OCI-LY3 (cell line): ENCODE measurements at regions not wholly inside any gene's neighbourhood (a gene's known extent, or its start where the extent isn't known, plus 50 kb on each side); places are given as distances from the start of the nearest gene placed in this dataset.

ENCODE experiments used
- H2AFZ ChIP-seq: fragments of 200-600, 300-600 bp; shearing (Covaris generic); 2 replicates; pipeline ENCODE4 v1.6.0; 2014; ENCODE audit warnings: antibody characterized with exemption, low read depth, low read length
- H3K27ac ChIP-seq: fragments of 200-600, 300-600 bp; sonication (generic); 2 replicates; pipeline ENCODE4 v1.5.1; 2014; ENCODE audit warnings: mild to moderate bottlenecking, low read length, moderate library complexity, mixed read lengths
- H3K27me3 ChIP-seq: fragments of 200-600, 300-600 bp; sonication (generic); 2 replicates; pipeline ENCODE4 v1.6.1; 2014; ENCODE audit warnings: low read depth, low read length, mixed read lengths
- H3K36me3 ChIP-seq: fragments of 200-600, 300-600 bp; sonication (generic); replicated peaks from 2 replicates; pipeline ENCODE3; 2014; ENCODE audit warnings: low read depth, low read length, mixed read lengths
- H3K4me1 ChIP-seq: fragments of 300-600, 200-600 bp; sonication (generic); 2 replicates; pipeline ENCODE4 v1.6.1; 2014; ENCODE audit warnings: low read length, mixed read lengths
- H3K4me2 ChIP-seq: fragments of 200-600, 300-600 bp; sonication (generic); 2 replicates; pipeline ENCODE4 v1.6.1; 2014; ENCODE audit warnings: low read length, mixed read lengths
- H3K4me3 ChIP-seq: fragments of 300-600, 200-600 bp; sonication (generic); 2 replicates; pipeline ENCODE4 v1.5.1; 2014; ENCODE audit warnings: antibody characterized with exemption, mild to moderate bottlenecking, low read length, moderate library complexity
- H3K79me2 ChIP-seq: fragments of 300-600, 200-600 bp; shearing (Covaris generic); 2 replicates; pipeline ENCODE4 v1.6.1; 2014; ENCODE audit warnings: mild to moderate bottlenecking, low read length, mixed read lengths
- H3K9ac ChIP-seq: fragments of 300-600, 200-600 bp; shearing (Covaris generic); 2 replicates; pipeline ENCODE4 v1.6.0; 2014; ENCODE audit warnings: mild to moderate bottlenecking, low read length, moderate library complexity
- H3K9me3 ChIP-seq: fragments of 200-600, 300-600 bp; shearing (Covaris generic); 2 replicates; pipeline ENCODE4 v1.6.1; 2014; ENCODE audit warnings: low read length, mixed read lengths; ENCODE audit not compliant: insufficient read depth
- H4K20me1 ChIP-seq: fragments of 200-600, 300-600 bp; sonication (generic); 2 replicates; pipeline ENCODE4 v1.6.1; 2016; ENCODE audit warnings: low read length, mixed read lengths; ENCODE audit not compliant: insufficient read depth
- CTCF ChIP-seq: fragments of 200-600, 300-600 bp; sonication (generic); IDR thresholded peaks from 2 replicates; pipeline ENCODE4 v1.5.1; 2014; ENCODE audit warnings: antibody characterized with exemption, low read length, low read depth
- EZH2phosphoT487 ChIP-seq: fragments of 200-600 bp; shearing (Covaris generic); IDR thresholded peaks from 2 replicates; pipeline ENCODE4 v1.6.1; 2018; ENCODE audit warnings: antibody characterized with exemption, mixed run types, low read depth

DNA sequence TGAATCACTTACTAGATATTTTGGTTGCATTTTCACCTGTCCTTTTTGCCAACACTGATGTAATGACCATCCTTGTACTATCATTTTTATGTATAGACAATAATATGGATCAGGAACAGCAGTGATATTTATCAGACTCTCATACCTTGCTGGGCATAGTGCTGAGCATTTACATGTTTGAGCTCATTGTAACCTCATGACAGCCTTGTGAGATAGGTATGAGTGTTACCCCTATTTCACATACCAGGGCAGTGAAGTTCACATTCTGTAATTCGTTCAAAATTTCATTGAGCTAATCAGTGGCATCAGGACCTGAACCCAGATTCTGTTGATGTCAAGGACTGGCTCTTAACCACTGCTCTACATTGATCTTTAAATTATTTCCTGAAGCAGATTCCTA is 221.5 kb upstream of the TBL1XR1 start:
- H3K27me3 ChIP-seq = no peaks in the 10 kb centered on the region
- no peaks in the 10 kb centered on the region for H4K20me1 ChIP-seq
- H3K9me3 ChIP-seq = no peaks in the 10 kb centered on the region
- H3K4me1 ChIP-seq = peaks cover 61% of the 10 kb centered on the region
- H2AFZ ChIP-seq = no peak overlapping the region
- peak overlapping the region; percentile 6; the same call in 1 of the 2 replicates for H3K4me2 ChIP-seq
- H3K27ac ChIP-seq = no peak overlapping the region; the same call in 1 of the 2 replicates
- TF ChIP-seq EZH2phosphoT487 = no peak
- TF ChIP-seq CTCF = no peak
- no peak overlapping the region for H3K9ac ChIP-seq
- H3K36me3 ChIP-seq = no peaks in the 10 kb centered on the region
- H3K4me3 ChIP-seq = no peak overlapping the region
- H3K79me2 ChIP-seq = no peaks in the 10 kb centered on the region

DNA sequence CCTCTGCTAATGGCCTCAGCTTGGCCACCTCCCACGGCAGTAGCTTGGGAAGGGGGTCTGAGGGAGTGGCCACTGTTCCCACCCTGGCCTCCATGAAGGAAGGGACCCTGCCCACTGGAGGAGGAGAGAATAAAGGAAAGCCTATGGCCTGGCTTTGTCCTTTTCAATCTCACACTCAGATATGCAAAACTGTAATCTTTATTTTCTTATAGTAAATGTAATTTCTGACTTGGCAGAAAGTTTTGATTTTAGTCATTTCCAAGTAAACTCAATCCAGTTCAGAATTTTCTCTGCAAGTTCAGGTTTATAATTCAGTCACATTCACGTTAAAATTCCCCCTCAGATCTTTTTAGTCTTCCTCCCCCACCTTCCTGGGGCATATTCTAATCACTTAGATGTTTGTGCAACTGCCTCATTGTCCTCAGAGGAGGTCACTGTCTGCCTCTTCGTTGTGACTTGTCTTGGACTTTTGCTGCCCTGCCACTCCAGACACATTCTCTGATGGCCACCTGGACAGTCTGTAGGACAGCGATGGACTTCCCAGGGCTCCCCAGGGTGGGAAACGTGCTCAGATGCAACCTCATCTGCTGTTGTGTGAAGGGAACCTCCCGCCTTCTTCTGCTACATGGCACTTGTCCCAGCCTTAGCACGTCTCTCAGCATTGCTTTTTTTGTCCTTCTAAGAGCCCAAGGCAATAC is 222.8 kb upstream of the TBL1XR1 start:
- H2AFZ ChIP-seq = no peak overlapping the region; the same call in 1 of the 2 replicates
- no peaks in the 10 kb centered on the region for H3K9me3 ChIP-seq
- H3K27me3 ChIP-seq = no peaks in the 10 kb centered on the region
- no peaks in the 10 kb centered on the region for H3K79me2 ChIP-seq
- H4K20me1 ChIP-seq = no peaks in the 10 kb centered on the region
- H3K9ac ChIP-seq = peak overlapping the region; percentile 55
- H3K4me2 ChIP-seq = peak overlapping the region; percentile 81
- peak; percentile 35 for TF ChIP-seq CTCF
- no peak for TF ChIP-seq EZH2phosphoT487
- H3K27ac ChIP-seq = peak overlapping the region; percentile 81
- no peaks in the 10 kb centered on the region for H3K36me3 ChIP-seq
- H3K4me3 ChIP-seq = peak overlapping the region; percentile 58
- peaks cover 67% of the 10 kb centered on the region for H3K4me1 ChIP-seq

GRCh38 chr3:177420651-177421480 is 223.6 kb upstream of the TBL1XR1 start:
- TF ChIP-seq CTCF = no peak
- no peak for TF ChIP-seq EZH2phosphoT487
- Histone ChIP-seq H2AFZ (no peak overlapping the region; the same call in 1 of the 2 replicates), H3K4me2 (peak overlapping the region; percentile 81), H3K4me1 (peaks cover 67% of the 10 kb centered on the region), H3K27ac (peak overlapping the region; percentile 81), H3K4me3 (peak overlapping the region; percentile 58), H3K27me3 (no peaks in the 10 kb centered on the region), H3K9ac (peak overlapping the region; percentile 55), H3K36me3 (peaks cover 4% of the 10 kb centered on the region), H3K9me3 (peaks cover 3% of the 10 kb centered on the region; the same call in 1 of the 2 replicates), H4K20me1 (no peaks in the 10 kb centered on the region), H3K79me2 (no peaks in the 10 kb centered on the region)

- H3K79me2 ChIP-seq = no peaks in the 10 kb centered on the region
- H3K4me2 ChIP-seq = peak overlapping the region; percentile 81; the same call in 1 of the 2 replicates
- 0 out of 2 replicates have a peak overlapping the region, but pooled peaks have one; percentile 14 for H3K27ac ChIP-seq
- H3K27me3 ChIP-seq = no peaks in the 10 kb centered on the region
- H3K9ac ChIP-seq = no peak overlapping the region
- H4K20me1 ChIP-seq = no peaks in the 10 kb centered on the region
- no peak overlapping the region for H2AFZ ChIP-seq
- H3K4me3 ChIP-seq = no peak overlapping the region
- H3K4me1 ChIP-seq = peaks cover 68% of the 10 kb centered on the region
- H3K36me3 ChIP-seq = peaks cover 10% of the 10 kb centered on the region
- no peak for TF ChIP-seq CTCF
- TF ChIP-seq EZH2phosphoT487 = no peak
- peaks cover 8% of the 10 kb centered on the region; the same call in 1 of the 2 replicates for H3K9me3 ChIP-seq
These were observed 224.2 kb upstream of the TBL1XR1 start for GRCh38 chr3:177421481-177421785.
